DOHH2 (cell line): ENCODE measurements at regions not wholly inside any gene's neighbourhood (a gene's known extent, or its start where the extent isn't known, plus 50 kb on each side); places are given as distances from the start of the nearest gene placed in this dataset.

Experiments used
- H3F3A ChIP-seq: fragments of 200-600 bp; sonication (generic), shearing (Covaris generic); 2 replicates; pipeline ENCODE4 v1.6.0; 2016; ENCODE audit warnings: antibody characterized with exemption, mild to moderate bottlenecking; ENCODE audit not compliant: control insufficient read depth, insufficient read depth
- H3K27ac ChIP-seq: fragments of 200-600 bp; sonication (generic); 2 replicates; pipeline ENCODE4 v1.5.1; 2014; ENCODE audit warnings: low read depth, mild to moderate bottlenecking, low read length, moderate library complexity
- H3K27me3 ChIP-seq: fragments of 200-600 bp; sonication (generic); 2 replicates; pipeline ENCODE4 v1.6.1; 2014; ENCODE audit warnings: mild to moderate bottlenecking, low read length, mixed read lengths; ENCODE audit not compliant: control insufficient read depth
- H3K36me3 ChIP-seq: fragments of 200-600 bp; sonication (generic); 2 replicates; pipeline ENCODE4 v1.6.1; 2014; ENCODE audit warnings: mild to moderate bottlenecking, low read length, moderate library complexity, mixed read lengths; ENCODE audit not compliant: control insufficient read depth
- H3K4me1 ChIP-seq: fragments of 200-600 bp; sonication (generic); 2 replicates; pipeline ENCODE4 v1.6.1; 2014; ENCODE audit warnings: mild to moderate bottlenecking, low read length, mixed read lengths; ENCODE audit not compliant: control insufficient read depth
- H3K4me2 ChIP-seq: fragments of 200-600 bp; sonication (generic); 2 replicates; pipeline ENCODE4 v1.6.0; 2014; ENCODE audit warnings: mild to moderate bottlenecking, low read length, moderate library complexity
- H3K4me3 ChIP-seq: fragments of 200-600 bp; sonication (generic); 2 replicates; pipeline ENCODE4 v1.5.1; 2014; ENCODE audit warnings: mild to moderate bottlenecking, low read length, mixed read lengths
- H3K79me2 ChIP-seq: fragments of 200-600 bp; sonication (generic); 2 replicates; pipeline ENCODE4 v1.6.1; 2014; ENCODE audit warnings: mild to moderate bottlenecking, low read length, mixed read lengths; ENCODE audit not compliant: control insufficient read depth
- H3K9me2 ChIP-seq: fragments of 200-600 bp; sonication (generic); replicated peaks from 2 replicates; pipeline ENCODE4 v1.6.1; 2014; ENCODE audit warnings: mild to moderate bottlenecking, low read length, mixed read lengths; ENCODE audit not compliant: control insufficient read depth
- H3K9me3 ChIP-seq: fragments of 200-600 bp; sonication (generic); 2 replicates; pipeline ENCODE4 v1.6.1; 2014; ENCODE audit warnings: antibody characterized with exemption, low read length, mixed read lengths; ENCODE audit not compliant: control insufficient read depth, insufficient read depth
- H4K20me1 ChIP-seq: fragments of 200-600 bp; sonication (generic); 2 replicates; pipeline ENCODE4 v1.6.0; 2014; ENCODE audit warnings: low read depth, mild to moderate bottlenecking, antibody characterized with exemption, low read length, moderate library complexity; ENCODE audit not compliant: control insufficient read depth, insufficient read depth
- CTCF ChIP-seq: fragments of 200-600 bp; sonication (generic); IDR thresholded peaks from one replicate; pipeline ENCODE4 v1.5.1; 2014; ENCODE audit warnings: antibody characterized with exemption, mild to moderate bottlenecking, low read depth, low read length; ENCODE audit not compliant: poor library complexity, severe bottlenecking
- EZH2phosphoT487 ChIP-seq: fragments of 200-600 bp; sonication (generic); IDR thresholded peaks from 2 replicates; pipeline ENCODE4 v1.6.1; 2017; ENCODE audit warnings: borderline replicate concordance, mild to moderate bottlenecking, antibody characterized with exemption, low read length, moderate library complexity, mixed read lengths

DNA sequence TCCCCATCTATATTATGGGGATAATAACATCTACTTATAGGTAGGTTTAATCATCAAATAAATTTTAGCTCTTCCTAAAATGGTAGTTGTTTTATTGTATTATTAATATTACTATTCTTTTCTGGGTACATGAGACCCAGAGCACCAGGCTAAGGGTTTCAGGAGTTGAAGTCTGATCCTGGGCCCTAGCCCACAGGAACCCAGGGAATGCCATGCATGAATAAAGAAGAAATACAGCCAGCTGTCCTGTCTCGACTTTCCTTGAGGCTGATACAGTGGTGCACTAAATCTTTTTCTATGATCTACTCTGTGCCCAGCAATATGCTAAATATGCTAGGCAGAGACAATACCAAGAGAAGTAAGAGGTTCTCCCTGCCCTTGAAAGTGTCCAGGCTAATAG is 72.1 kb upstream of the ATP2C1 start:
- Histone ChIP-seq H3K79me2 (no peaks in the 10 kb centered on the region), H3K4me3 (no peak overlapping the region), H3K27ac (no peak overlapping the region), H3K27me3 (peaks cover 6% of the 10 kb centered on the region), H3K4me2 (no peak overlapping the region), H3K9me3 (no peaks in the 10 kb centered on the region), H3K9me2 (no peaks in the 10 kb centered on the region), H3K36me3 (no peaks in the 10 kb centered on the region), H3F3A (no peaks in the 10 kb centered on the region), H4K20me1 (no peaks in the 10 kb centered on the region), H3K4me1 (no peaks in the 10 kb centered on the region)
- TF ChIP-seq CTCF (no peak), EZH2phosphoT487 (no peak)

GRCh38 chr3:130823241-130823884 is 70.5 kb upstream of the ATP2C1 start:
- Histone ChIP-seq H4K20me1 (no peaks in the 10 kb centered on the region), H3K36me3 (no peaks in the 10 kb centered on the region), H3K27me3 (peaks cover 6% of the 10 kb centered on the region), H3K9me2 (no peaks in the 10 kb centered on the region), H3K4me1 (no peaks in the 10 kb centered on the region), H3K9me3 (no peaks in the 10 kb centered on the region), H3K4me3 (no peak overlapping the region), H3K27ac (no peak overlapping the region), H3K79me2 (no peaks in the 10 kb centered on the region), H3K4me2 (no peak overlapping the region), H3F3A (no peaks in the 10 kb centered on the region)
- TF ChIP-seq CTCF: no peak
- no peak for TF ChIP-seq EZH2phosphoT487

- Histone ChIP-seq H3K9me2 (no peaks in the 10 kb centered on the region), H3K27ac (no peak overlapping the region), H4K20me1 (no peaks in the 10 kb centered on the region), H3K4me3 (no peak overlapping the region), H3K9me3 (no peaks in the 10 kb centered on the region), H3K27me3 (peaks cover 6% of the 10 kb centered on the region), H3K36me3 (no peaks in the 10 kb centered on the region), H3K4me1 (no peaks in the 10 kb centered on the region), H3F3A (no peaks in the 10 kb centered on the region), H3K79me2 (no peaks in the 10 kb centered on the region), H3K4me2 (no peak overlapping the region)
- TF ChIP-seq CTCF (no peak), EZH2phosphoT487 (no peak)
Observed at GRCh38 chr3:130823996-130824395, 69.9 kb upstream of the ATP2C1 start.
